H1 (cell line): ENCODE measurements at regions not wholly inside any gene's neighbourhood (a gene's known extent, or its start where the extent isn't known, plus 50 kb on each side); places are given as distances from the start of the nearest gene placed in this dataset.

ENCODE experiments used
- CHD7 ChIP-seq: fragments of 300-600 bp; sonication (generic); IDR thresholded peaks from 2 replicates; pipeline ENCODE4 v1.7.1; 2012; ENCODE audit warnings: low read length, moderate library complexity, mild to moderate bottlenecking, inconsistent platforms; ENCODE audit not compliant: insufficient replicate concordance
- NRF1 ChIP-seq: IDR thresholded peaks from 2 replicates; pipeline ENCODE4 v1.6.1; 2011; ENCODE audit warnings: mild to moderate bottlenecking, low read depth, low read length, improper control_type of control experiment
- POLR2AphosphoS5 ChIP-seq: IDR thresholded peaks from 2 replicates; pipeline ENCODE4 v1.6.1; 2011; ENCODE audit warnings: low read depth, low read length

- no peak for TF ChIP-seq CHD7
- TF ChIP-seq POLR2AphosphoS5: no peak
- no peak for TF ChIP-seq NRF1
Observed at GRCh38 chr9:2343756-2344155, 277.8 kb upstream of the VLDLR start (continued).
